CD14-positive monocyte (primary cell): ENCODE measurements at regions not wholly inside any gene's neighbourhood (a gene's known extent, or its start where the extent isn't known, plus 50 kb on each side); places are given as distances from the start of the nearest gene placed in this dataset.

Experiments
- DNase-seq, 3 donors: peaks; one replicate each; pipeline ENCODE4 v3.0.0-alpha.2; 2011 to 2022
- H2AFZ ChIP-seq: 2 replicates; pipeline ENCODE4 v1.6.0; 2012; ENCODE audit warnings: mild to moderate bottlenecking, low read depth, low read length, inconsistent platforms; ENCODE audit not compliant: insufficient read depth, poor library complexity, severe bottlenecking
- H3K27ac ChIP-seq, 2 donors: 1 replicate in 1 of 2; 2 replicates in 1 of 2; pipeline ENCODE4 v1.5.1; 2012 to 2013; ENCODE audit warnings: low read length in 2 of 2, control low read depth in 1 of 2, inconsistent platforms in 1 of 2, low read depth in 1 of 2, mild to moderate bottlenecking in 1 of 2
- H3K27me3 ChIP-seq, 2 donors: one replicate each; pipeline versions ENCODE4 v1.6.0 to v1.6.1; 2011 to 2013; ENCODE audit warnings: low read length in 2 of 2; ENCODE audit not compliant: control insufficient read depth in 2 of 2, insufficient read depth in 2 of 2
- H3K36me3 ChIP-seq, 2 donors: replicated peaks in 1 of 2; 1 replicate in 1 of 2; 2 replicates in 1 of 2; pipeline versions ENCODE4 v1.5.1 to v1.6.1; 2012 to 2013; ENCODE audit warnings: low read length in 2 of 2, control low read depth in 1 of 2, inconsistent platforms in 1 of 2, mild to moderate bottlenecking in 1 of 2; ENCODE audit not compliant: insufficient read depth in 2 of 2, control insufficient read depth in 1 of 2
- H3K4me1 ChIP-seq, 2 donors: 1 replicate in 1 of 2; 2 replicates in 1 of 2; pipeline versions ENCODE4 v1.5.1 to v1.6.1; 2012 to 2013; ENCODE audit warnings: low read length in 2 of 2, control low read depth in 1 of 2, inconsistent platforms in 1 of 2, mild to moderate bottlenecking in 1 of 2, moderate library complexity in 1 of 2; ENCODE audit not compliant: insufficient read depth in 2 of 2, control insufficient read depth in 1 of 2
- H3K4me2 ChIP-seq: replicated peaks from 2 replicates; pipeline ENCODE3; 2012; ENCODE audit warnings: low read length, moderate library complexity, mild to moderate bottlenecking; ENCODE audit not compliant: poor library complexity, severe bottlenecking; ENCODE audit errors: extremely low read depth
- H3K4me3 ChIP-seq, 3 experiments: fragments of 200-600 bp in 1 of 3; sonication (generic) in 1 of 3; replicated peaks in 1 of 3; 1 replicate in 2 of 3; 2 replicates in 1 of 3; pipeline ENCODE4 v1.5.1; 2011 to 2013; ENCODE audit warnings: low read length in 3 of 3, mild to moderate bottlenecking in 3 of 3, control low read depth in 2 of 3, low read depth in 2 of 3, inconsistent platforms in 1 of 3, moderate library complexity in 1 of 3
- H3K79me2 ChIP-seq: 2 replicates; pipeline ENCODE4 v1.6.0; 2012; ENCODE audit warnings: mild to moderate bottlenecking, control low read depth, inconsistent platforms, low read length, moderate library complexity; ENCODE audit not compliant: insufficient read depth
- H3K9ac ChIP-seq: 2 replicates; pipeline ENCODE4 v1.6.0; 2017; ENCODE audit warnings: low read length, mild to moderate bottlenecking; ENCODE audit not compliant: insufficient read depth, poor library complexity, severe bottlenecking
- H3K9me3 ChIP-seq, 2 donors: replicated peaks in 1 of 2; 1 replicate in 1 of 2; 2 replicates in 1 of 2; pipeline versions ENCODE4 v1.5.1 to v1.6.1; 2012 to 2013; ENCODE audit warnings: low read length in 2 of 2, control low read depth in 1 of 2; ENCODE audit not compliant: control insufficient read depth in 1 of 2, insufficient read depth in 1 of 2
- H4K20me1 ChIP-seq: 2 replicates; pipeline ENCODE4 v1.6.0; 2012; ENCODE audit warnings: mild to moderate bottlenecking, low read length, control low read depth, moderate library complexity; ENCODE audit not compliant: insufficient read depth
- H3K27ac Mint-ChIP-seq, 7 donors: one replicate each; pipeline ENCODE4 v1.8.0; 2020; ENCODE audit warnings: mild to moderate bottlenecking in 7 of 7, mixed read lengths in 7 of 7, moderate library complexity in 6 of 7, inconsistent platforms in 2 of 7
- H3K27me3 Mint-ChIP-seq, 3 donors: one replicate each; pipeline ENCODE4 v1.8.0; 2021 to 2022; ENCODE audit warnings: low read depth in 3 of 3, mild to moderate bottlenecking in 3 of 3, mixed read lengths in 3 of 3, moderate library complexity in 3 of 3, inconsistent platforms in 1 of 3
- H3K36me3 Mint-ChIP-seq, 2 donors: one replicate each; pipeline ENCODE4 v1.8.0; 2020; ENCODE audit warnings: mixed read lengths in 2 of 2, inconsistent platforms in 1 of 2, mild to moderate bottlenecking in 1 of 2
- H3K4me1 Mint-ChIP-seq: one replicate; pipeline ENCODE4 v1.8.0; 2020; ENCODE audit warnings: mild to moderate bottlenecking, mixed read lengths
- H3K4me3 Mint-ChIP-seq, 2 donors: one replicate each; pipeline ENCODE4 v1.8.0; 2020; ENCODE audit warnings: mild to moderate bottlenecking in 2 of 2, mixed read lengths in 2 of 2, moderate library complexity in 1 of 2
- H3K9me3 Mint-ChIP-seq, 7 donors: one replicate each; pipeline ENCODE4 v1.8.0; 2020 to 2022; ENCODE audit warnings: mixed read lengths in 7 of 7, mild to moderate bottlenecking in 6 of 7, moderate library complexity in 6 of 7, inconsistent platforms in 2 of 7
- CTCF ChIP-seq: fragments of 200-600 bp; IDR thresholded peaks from one replicate; pipeline ENCODE4 v1.8.0; 2022; ENCODE audit warnings: antibody characterized with exemption, mild to moderate bottlenecking
- WGBS: methylation state at CpG from one replicate; pipeline ENCODE4 v1.1.5; 2013; ENCODE audit warnings: missing lambda C conversion rate; ENCODE audit not compliant: insufficient coverage; 5-methylcytosine and 5-hydroxymethylcytosine counted together
- intact Hi-C, 2 donors: fragments of 100-400 bp; cut with micrococcal nuclease; formaldehyde crosslinking; loops; one replicate each; pipeline versions ENCODE4 v1.15.0 to v1.15.1; 2023

GRCh38 chr18:43392168-43392567 is 114.9 kb upstream of the SYT4 start:
- H3K9me3 Mint-ChIP-seq: peaks cover 0 to 2% (median 0%) of the 10 kb centered on the region in 7 donors
- no peak for TF ChIP-seq CTCF
- DNase-seq: no peak
- no peaks in the 10 kb centered on the region for H3K27me3 Mint-ChIP-seq
- Histone ChIP-seq H3K4me2 (no peak overlapping the region), H2AFZ (no peak overlapping the region), H3K4me3 (no peak overlapping the region), H3K9ac (no peak overlapping the region), H4K20me1 (no peaks in the 10 kb centered on the region), H3K4me1 (no peaks in the 10 kb centered on the region), H3K9me3 (no peaks in the 10 kb centered on the region), H3K79me2 (no peaks in the 10 kb centered on the region), H3K27me3 (no peaks in the 10 kb centered on the region), H3K27ac (no peak overlapping the region), H3K36me3 (no peaks in the 10 kb centered on the region)
- intact Hi-C loops: no loop called here
- whole genome bisulfite sequencing: no CpG with 5 or more reads among the region's 3 CpGs
- H3K4me1 Mint-ChIP-seq: no peaks in the 10 kb centered on the region
- H3K4me3 Mint-ChIP-seq: no peak overlapping the region
- no peak overlapping the region for H3K27ac Mint-ChIP-seq
- no peaks in the 10 kb centered on the region for H3K36me3 Mint-ChIP-seq

DNA sequence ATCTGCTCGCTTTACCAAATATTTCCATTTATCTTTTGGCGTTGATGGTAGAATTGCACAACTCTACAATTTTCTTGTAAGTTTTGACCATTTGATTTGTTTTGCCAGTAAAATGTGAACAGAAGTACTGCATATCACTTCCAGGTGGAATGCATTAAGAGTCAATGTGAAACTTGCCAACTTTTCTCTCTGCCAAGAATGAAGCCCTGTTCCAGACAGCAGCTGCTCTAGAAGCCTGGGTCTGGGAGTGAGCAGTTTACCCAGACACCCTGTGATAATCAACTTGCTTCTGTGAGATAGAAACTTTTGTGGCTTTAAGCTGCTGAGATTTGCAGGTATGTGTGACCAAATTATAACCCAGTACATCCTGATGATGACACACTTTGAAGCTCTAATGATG is 115.9 kb upstream of the SYT4 start:
- no peak for DNase-seq
- Mint-ChIP-seq H3K4me1 (no peaks in the 10 kb centered on the region), H3K27me3 (no peaks in the 10 kb centered on the region), H3K4me3 (no peak overlapping the region), H3K36me3 (no peaks in the 10 kb centered on the region), H3K9me3 (peaks cover 0 to 2% (median 0%) of the 10 kb centered on the region in 7 donors), H3K27ac (no peak overlapping the region)
- H3K4me2 ChIP-seq: no peak overlapping the region
- H3K9ac ChIP-seq: no peak overlapping the region
- H4K20me1 ChIP-seq: no peaks in the 10 kb centered on the region
- no peaks in the 10 kb centered on the region for H3K9me3 ChIP-seq
- no peak overlapping the region for H2AFZ ChIP-seq
- no peak overlapping the region for H3K27ac ChIP-seq
- WGBS: no CpG with 5 or more reads among the region's 2 CpGs
- no peaks in the 10 kb centered on the region for H3K79me2 ChIP-seq
- no peak overlapping the region for H3K4me3 ChIP-seq
- no peaks in the 10 kb centered on the region for H3K27me3 ChIP-seq
- no peak for TF ChIP-seq CTCF
- H3K4me1 ChIP-seq: no peaks in the 10 kb centered on the region
- H3K36me3 ChIP-seq: no peaks in the 10 kb centered on the region
- intact Hi-C loops: no loop called here
